SK-N-MC (cell line): ENCODE measurements at regions not wholly inside any gene's neighbourhood (a gene's known extent, or its start where the extent isn't known, plus 50 kb on each side); places are given as distances from the start of the nearest gene placed in this dataset.

ENCODE experiments used
- EZH2 ChIP-seq: fragments of 200-600 bp; sonication (generic); IDR thresholded peaks from one replicate; pipeline ENCODE4 v1.6.1; 2017; ENCODE audit warnings: antibody characterized with exemption
- FOXP2 ChIP-seq: optimal IDR thresholded peaks from 2 replicates; pipeline ENCODE3; 2011; ENCODE audit warnings: mild to moderate bottlenecking, moderate library complexity; ENCODE audit not compliant: insufficient read depth; ENCODE audit errors: extremely low read length, control extremely low read depth

GRCh38 chr3:63168179-63168578, 109.9 kb upstream of the SYNPR start:
- TF ChIP-seq EZH2 (no peak), FOXP2 (no peak)
